AG09309 (cell line): ENCODE measurements at regions not wholly inside any gene's neighbourhood (a gene's known extent, or its start where the extent isn't known, plus 50 kb on each side); places are given as distances from the start of the nearest gene placed in this dataset.

Experiments used
- DNase-seq: peaks from one replicate; pipeline ENCODE4 v3.0.0-alpha.2; 2010; ENCODE audit warnings: low read depth
- H3K4me3 ChIP-seq: 2 replicates; pipeline ENCODE4 v1.5.1; 2011; ENCODE audit warnings: mild to moderate bottlenecking, low read depth, low read length, moderate library complexity; ENCODE audit not compliant: control insufficient read depth
- CTCF ChIP-seq: IDR thresholded peaks from 2 replicates; pipeline ENCODE4 v1.5.1; 2011; ENCODE audit warnings: mild to moderate bottlenecking, low read depth, low read length, inconsistent platforms; ENCODE audit not compliant: insufficient read depth, control insufficient read depth; ENCODE audit errors: missing control alignments

- H3K4me3 ChIP-seq = no peak overlapping the region
- DNase-seq = no peak
- TF ChIP-seq CTCF = no peak
Observed at GRCh38 chr13:109973279-109973678, 186.9 kb upstream of the IRS2 start.

GRCh38 chr13:109971456-109972090 is 185.2 kb upstream of the IRS2 start:
- TF ChIP-seq CTCF = no peak
- H3K4me3 ChIP-seq = no peak overlapping the region
- DNase-seq = no peak

GRCh38 chr13:109971006-109971405 is 184.6 kb upstream of the IRS2 start:
- no peak for DNase-seq
- no peak for TF ChIP-seq CTCF
- no peak overlapping the region for H3K4me3 ChIP-seq

GRCh38 chr13:109968876-109969577 is 182.6 kb upstream of the IRS2 start:
- no peak for DNase-seq
- no peak for TF ChIP-seq CTCF
- no peak overlapping the region for H3K4me3 ChIP-seq

- no peak overlapping the region for H3K4me3 ChIP-seq
- TF ChIP-seq CTCF = no peak
- DNase-seq = no peak
Observed at GRCh38 chr13:109963960-109964563, 177.7 kb upstream of the IRS2 start.

- H3K4me3 ChIP-seq = no peak overlapping the region
- no peak for TF ChIP-seq CTCF
- DNase-seq = no peak
Observed at GRCh38 chr13:109963384-109963783, 177.0 kb upstream of the IRS2 start.
